Neural cell (in vitro differentiated cells): ENCODE measurements at regions not wholly inside any gene's neighbourhood (a gene's known extent, or its start where the extent isn't known, plus 50 kb on each side); places are given as distances from the start of the nearest gene placed in this dataset.

Experiments used
- H2AFZ ChIP-seq: fragments of 200-600, 300-800 bp; sonication (generic), shearing (Covaris generic); 2 replicates; pipeline ENCODE4 v1.6.0; 2014; ENCODE audit warnings: low read depth, mild to moderate bottlenecking, antibody characterized with exemption, low read length, moderate library complexity
- H3F3A ChIP-seq: fragments of 200-600 bp; shearing (Covaris generic); 2 replicates; pipeline ENCODE4 v1.6.1; 2016; ENCODE audit warnings: mild to moderate bottlenecking, moderate library complexity, mixed read lengths, antibody characterized with exemption, low read length; ENCODE audit not compliant: insufficient read depth, poor library complexity, severe bottlenecking
- H3K27ac ChIP-seq: fragments of 200-600, 300-800 bp; sonication (generic), shearing (Covaris generic); 2 replicates; pipeline ENCODE4 v1.5.1; 2014; ENCODE audit warnings: mild to moderate bottlenecking, low read length, moderate library complexity
- H3K27me3 ChIP-seq: fragments of 300-800, 200-600 bp; sonication (generic), shearing (Covaris generic); 2 replicates; pipeline ENCODE4 v1.6.0; 2014; ENCODE audit warnings: mild to moderate bottlenecking, low read depth, low read length, moderate library complexity; ENCODE audit not compliant: insufficient read depth
- H3K36me3 ChIP-seq: fragments of 300-800, 200-600 bp; sonication (generic), shearing (Covaris generic); 2 replicates; pipeline ENCODE4 v1.5.1; 2014; ENCODE audit warnings: mild to moderate bottlenecking, antibody characterized with exemption, low read length, moderate library complexity; ENCODE audit not compliant: insufficient read depth
- H3K4me2 ChIP-seq: fragments of 300-800, 200-600 bp; sonication (generic), shearing (Covaris generic); 2 replicates; pipeline ENCODE4 v1.6.0; 2014; ENCODE audit warnings: mild to moderate bottlenecking, low read length
- H3K4me3 ChIP-seq: fragments of 300-800, 200-600 bp; sonication (generic), shearing (Covaris generic); 2 replicates; pipeline ENCODE4 v1.5.1; 2014; ENCODE audit warnings: mild to moderate bottlenecking, low read length, moderate library complexity
- H3K79me2 ChIP-seq: fragments of 200-600 bp; shearing (Covaris generic); replicated peaks from 2 replicates; pipeline ENCODE4 v1.6.0; 2014; ENCODE audit warnings: mild to moderate bottlenecking, low read length, moderate library complexity; ENCODE audit not compliant: insufficient read depth
- H3K9ac ChIP-seq: fragments of 300-800, 200-600 bp; sonication (generic), shearing (Covaris generic); 2 replicates; pipeline ENCODE4 v1.6.1; 2016; ENCODE audit warnings: mild to moderate bottlenecking, low read length, mixed read lengths
- H3K9me2 ChIP-seq: fragments of 200-600 bp; shearing (Covaris generic); 2 replicates; pipeline ENCODE4 v1.6.1; 2016; ENCODE audit warnings: mild to moderate bottlenecking, low read length, mixed read lengths; ENCODE audit not compliant: insufficient read depth
- H3K9me3 ChIP-seq: fragments of 200-600, 300-800 bp; sonication (generic), shearing (Covaris generic); 2 replicates; pipeline ENCODE4 v1.6.1; 2016; ENCODE audit warnings: mild to moderate bottlenecking, mixed run types, low read length, moderate library complexity, mixed read lengths
- H4K20me1 ChIP-seq: fragments of 200-600 bp; shearing (Covaris generic); 2 replicates; pipeline ENCODE4 v1.6.1; 2016; ENCODE audit warnings: mild to moderate bottlenecking, mixed run types; ENCODE audit not compliant: insufficient read depth
- EP300 ChIP-seq: fragments of 450-650 bp; conservative IDR thresholded peaks from 2 replicates; pipeline ENCODE4 v1.6.1; 2014; ENCODE audit warnings: antibody characterized with exemption, mild to moderate bottlenecking, moderate library complexity; ENCODE audit not compliant: poor library complexity, severe bottlenecking
- EZH2 ChIP-seq: fragments of 200-600, 300-800 bp; shearing (Covaris generic), sonication (generic); IDR thresholded peaks from 2 replicates; pipeline ENCODE4 v1.6.1; 2014; ENCODE audit warnings: antibody characterized with exemption, low read length, borderline replicate concordance, mild to moderate bottlenecking; ENCODE audit not compliant: insufficient read depth, poor library complexity, severe bottlenecking
- MXI1 ChIP-seq: fragments of 450-650 bp; conservative IDR thresholded peaks from 2 replicates; pipeline ENCODE4 v1.6.1; 2014; ENCODE audit warnings: antibody characterized with exemption, mild to moderate bottlenecking; ENCODE audit not compliant: poor library complexity, severe bottlenecking
- POLR2AphosphoS5 ChIP-seq: IDR thresholded peaks from 2 replicates; pipeline ENCODE4 v1.6.1; 2012
- RAD21 ChIP-seq: fragments of 450-650 bp; conservative IDR thresholded peaks from 2 replicates; pipeline ENCODE4 v1.6.1; 2014; ENCODE audit warnings: antibody characterized with exemption, mild to moderate bottlenecking, moderate library complexity
- SMC3 ChIP-seq: fragments of 450-650 bp; conservative IDR thresholded peaks from 2 replicates; pipeline ENCODE4 v1.6.1; 2014; ENCODE audit warnings: antibody characterized with exemption, mild to moderate bottlenecking, moderate library complexity; ENCODE audit not compliant: poor library complexity
- TAF1 ChIP-seq: IDR thresholded peaks from 2 replicates; pipeline ENCODE4 v1.6.1; 2012; ENCODE audit warnings: low read depth
- TF ChIP-seq, protein P1 (sequence below): IDR thresholded peaks from 2 replicates; pipeline ENCODE4 v1.6.1; 2012; ENCODE audit warnings: borderline replicate concordance
- TF ChIP-seq, protein P2 (sequence below): fragments of 450-650 bp; IDR thresholded peaks from 2 replicates; pipeline ENCODE4 v1.5.1; 2014; ENCODE audit warnings: antibody characterized with exemption, mild to moderate bottlenecking, moderate library complexity; ENCODE audit not compliant: poor library complexity, severe bottlenecking

DNA sequence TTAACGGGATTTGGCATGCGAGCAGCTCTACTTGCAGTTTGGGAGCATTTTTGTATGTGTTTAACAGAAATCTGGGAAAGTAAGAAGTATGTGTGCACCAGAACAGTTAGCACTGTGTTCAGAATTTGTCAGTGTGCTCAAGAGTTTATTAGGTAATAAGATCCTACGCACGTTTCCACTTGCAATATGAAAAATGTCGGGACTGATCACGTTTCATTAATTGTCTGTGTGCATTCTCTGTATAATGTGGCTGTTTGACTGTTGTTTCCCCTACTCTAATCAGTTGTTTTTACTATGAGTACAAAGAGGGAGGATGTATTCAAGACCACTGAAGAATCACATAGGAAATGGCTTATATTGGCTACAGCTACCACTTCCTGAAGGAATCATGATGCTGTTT, 349.7 kb upstream of the POU3F2 start:
- H3K79me2 ChIP-seq, result no peaks in the 10 kb centered on the region
- no peaks in the 10 kb centered on the region for H3K9me2 ChIP-seq
- no peak overlapping the region for H3K9ac ChIP-seq
- no peak overlapping the region for H2AFZ ChIP-seq
- H3F3A ChIP-seq, result no peaks in the 10 kb centered on the region
- H3K9me3 ChIP-seq, result no peaks in the 10 kb centered on the region
- no peak overlapping the region for H3K4me2 ChIP-seq
- H3K36me3 ChIP-seq, result no peaks in the 10 kb centered on the region
- no peaks in the 10 kb centered on the region for H4K20me1 ChIP-seq
- no peaks in the 10 kb centered on the region for H3K27me3 ChIP-seq
- TF ChIP-seq SMC3 (no peak), POLR2AphosphoS5 (no peak), MXI1 (no peak), EP300 (no peak), TAF1 (no peak), EZH2 (no peak), RAD21 (no peak)
- TF ChIP-seq, protein P1, sequence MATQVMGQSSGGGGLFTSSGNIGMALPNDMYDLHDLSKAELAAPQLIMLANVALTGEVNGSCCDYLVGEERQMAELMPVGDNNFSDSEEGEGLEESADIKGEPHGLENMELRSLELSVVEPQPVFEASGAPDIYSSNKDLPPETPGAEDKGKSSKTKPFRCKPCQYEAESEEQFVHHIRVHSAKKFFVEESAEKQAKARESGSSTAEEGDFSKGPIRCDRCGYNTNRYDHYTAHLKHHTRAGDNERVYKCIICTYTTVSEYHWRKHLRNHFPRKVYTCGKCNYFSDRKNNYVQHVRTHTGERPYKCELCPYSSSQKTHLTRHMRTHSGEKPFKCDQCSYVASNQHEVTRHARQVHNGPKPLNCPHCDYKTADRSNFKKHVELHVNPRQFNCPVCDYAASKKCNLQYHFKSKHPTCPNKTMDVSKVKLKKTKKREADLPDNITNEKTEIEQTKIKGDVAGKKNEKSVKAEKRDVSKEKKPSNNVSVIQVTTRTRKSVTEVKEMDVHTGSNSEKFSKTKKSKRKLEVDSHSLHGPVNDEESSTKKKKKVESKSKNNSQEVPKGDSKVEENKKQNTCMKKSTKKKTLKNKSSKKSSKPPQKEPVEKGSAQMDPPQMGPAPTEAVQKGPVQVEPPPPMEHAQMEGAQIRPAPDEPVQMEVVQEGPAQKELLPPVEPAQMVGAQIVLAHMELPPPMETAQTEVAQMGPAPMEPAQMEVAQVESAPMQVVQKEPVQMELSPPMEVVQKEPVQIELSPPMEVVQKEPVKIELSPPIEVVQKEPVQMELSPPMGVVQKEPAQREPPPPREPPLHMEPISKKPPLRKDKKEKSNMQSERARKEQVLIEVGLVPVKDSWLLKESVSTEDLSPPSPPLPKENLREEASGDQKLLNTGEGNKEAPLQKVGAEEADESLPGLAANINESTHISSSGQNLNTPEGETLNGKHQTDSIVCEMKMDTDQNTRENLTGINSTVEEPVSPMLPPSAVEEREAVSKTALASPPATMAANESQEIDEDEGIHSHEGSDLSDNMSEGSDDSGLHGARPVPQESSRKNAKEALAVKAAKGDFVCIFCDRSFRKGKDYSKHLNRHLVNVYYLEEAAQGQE, result no peak
- TF ChIP-seq, protein P2, sequence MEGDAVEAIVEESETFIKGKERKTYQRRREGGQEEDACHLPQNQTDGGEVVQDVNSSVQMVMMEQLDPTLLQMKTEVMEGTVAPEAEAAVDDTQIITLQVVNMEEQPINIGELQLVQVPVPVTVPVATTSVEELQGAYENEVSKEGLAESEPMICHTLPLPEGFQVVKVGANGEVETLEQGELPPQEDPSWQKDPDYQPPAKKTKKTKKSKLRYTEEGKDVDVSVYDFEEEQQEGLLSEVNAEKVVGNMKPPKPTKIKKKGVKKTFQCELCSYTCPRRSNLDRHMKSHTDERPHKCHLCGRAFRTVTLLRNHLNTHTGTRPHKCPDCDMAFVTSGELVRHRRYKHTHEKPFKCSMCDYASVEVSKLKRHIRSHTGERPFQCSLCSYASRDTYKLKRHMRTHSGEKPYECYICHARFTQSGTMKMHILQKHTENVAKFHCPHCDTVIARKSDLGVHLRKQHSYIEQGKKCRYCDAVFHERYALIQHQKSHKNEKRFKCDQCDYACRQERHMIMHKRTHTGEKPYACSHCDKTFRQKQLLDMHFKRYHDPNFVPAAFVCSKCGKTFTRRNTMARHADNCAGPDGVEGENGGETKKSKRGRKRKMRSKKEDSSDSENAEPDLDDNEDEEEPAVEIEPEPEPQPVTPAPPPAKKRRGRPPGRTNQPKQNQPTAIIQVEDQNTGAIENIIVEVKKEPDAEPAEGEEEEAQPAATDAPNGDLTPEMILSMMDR, result no peak
- no peak overlapping the region for H3K4me3 ChIP-seq
- H3K27ac ChIP-seq, result no peak overlapping the region

DNA sequence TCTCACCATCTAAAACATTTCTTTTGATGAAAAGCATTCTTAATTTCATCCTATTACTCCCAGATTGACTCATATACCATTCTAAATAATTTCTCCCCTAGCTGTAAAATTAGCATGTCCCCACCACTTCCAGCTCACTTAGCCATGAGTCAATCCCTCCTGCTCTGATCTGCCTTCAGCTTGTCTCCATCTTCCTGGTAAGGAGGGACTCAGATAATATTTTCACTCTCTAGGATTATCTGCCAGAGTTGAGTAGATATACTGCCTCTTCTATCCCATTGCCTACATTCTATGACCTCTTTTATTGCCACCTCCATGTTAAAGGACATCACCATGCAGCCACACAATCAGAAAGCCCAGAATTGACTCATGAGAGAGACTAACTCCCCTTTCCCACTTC, 348.8 kb upstream of the POU3F2 start:
- H3K4me3 ChIP-seq, result no peak overlapping the region
- H3K9me3 ChIP-seq, result no peaks in the 10 kb centered on the region
- H4K20me1 ChIP-seq, result no peaks in the 10 kb centered on the region
- H3K79me2 ChIP-seq, result no peaks in the 10 kb centered on the region
- H3K9me2 ChIP-seq, result no peaks in the 10 kb centered on the region
- H3K9ac ChIP-seq, result no peak overlapping the region
- H3K36me3 ChIP-seq, result no peaks in the 10 kb centered on the region
- H3K27ac ChIP-seq, result no peak overlapping the region
- H2AFZ ChIP-seq, result no peak overlapping the region
- no peak overlapping the region for H3K4me2 ChIP-seq
- no peaks in the 10 kb centered on the region for H3K27me3 ChIP-seq
- TF ChIP-seq TAF1 (no peak), EZH2 (no peak)
- no peaks in the 10 kb centered on the region for H3F3A ChIP-seq

DNA sequence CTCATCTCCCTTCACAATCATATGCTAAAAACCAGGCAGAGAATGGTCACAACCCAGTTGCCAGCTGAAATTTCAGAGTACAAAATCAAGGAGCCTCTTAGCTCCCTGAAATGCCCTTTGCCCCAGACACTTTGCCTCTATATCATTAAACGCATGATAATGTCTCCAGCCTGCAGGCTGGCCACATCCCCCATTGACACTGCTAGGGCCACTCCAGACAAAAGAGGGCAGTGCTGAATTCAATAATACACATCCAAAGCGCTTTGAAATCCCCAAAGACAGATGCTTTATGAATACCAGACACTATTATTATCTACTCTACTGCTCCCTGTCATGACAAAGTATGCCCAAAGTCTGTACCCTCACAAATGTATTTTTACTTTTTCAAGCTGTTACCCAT, 348.3 kb upstream of the POU3F2 start:
- Histone ChIP-seq H3K79me2 (no peaks in the 10 kb centered on the region), H3K27me3 (no peaks in the 10 kb centered on the region), H3K9me2 (no peaks in the 10 kb centered on the region), H4K20me1 (no peaks in the 10 kb centered on the region), H3K4me3 (no peak overlapping the region), H3K36me3 (no peaks in the 10 kb centered on the region), H2AFZ (no peak overlapping the region), H3K27ac (no peak overlapping the region), H3K9me3 (no peaks in the 10 kb centered on the region), H3F3A (no peaks in the 10 kb centered on the region), H3K4me2 (no peak overlapping the region), H3K9ac (no peak overlapping the region)
- no peak for TF ChIP-seq TAF1
- TF ChIP-seq RAD21, result no peak
